IPS DF 4.7 (cell line): ENCODE measurements at regions not wholly inside any gene's neighbourhood (a gene's known extent, or its start where the extent isn't known, plus 50 kb on each side); places are given as distances from the start of the nearest gene placed in this dataset.
"Not testable (repeated sequence)": the region's sequence is repeated elsewhere in the genome, so short reads cannot be mapped to it uniquely, and the experiment has no call there.

Source experiments
- DNase-seq: peaks from one replicate; pipeline ENCODE4 v3.0.0-alpha.2; 2013; ENCODE audit warnings: low spot score; ENCODE audit errors: extremely low read depth

DNA sequence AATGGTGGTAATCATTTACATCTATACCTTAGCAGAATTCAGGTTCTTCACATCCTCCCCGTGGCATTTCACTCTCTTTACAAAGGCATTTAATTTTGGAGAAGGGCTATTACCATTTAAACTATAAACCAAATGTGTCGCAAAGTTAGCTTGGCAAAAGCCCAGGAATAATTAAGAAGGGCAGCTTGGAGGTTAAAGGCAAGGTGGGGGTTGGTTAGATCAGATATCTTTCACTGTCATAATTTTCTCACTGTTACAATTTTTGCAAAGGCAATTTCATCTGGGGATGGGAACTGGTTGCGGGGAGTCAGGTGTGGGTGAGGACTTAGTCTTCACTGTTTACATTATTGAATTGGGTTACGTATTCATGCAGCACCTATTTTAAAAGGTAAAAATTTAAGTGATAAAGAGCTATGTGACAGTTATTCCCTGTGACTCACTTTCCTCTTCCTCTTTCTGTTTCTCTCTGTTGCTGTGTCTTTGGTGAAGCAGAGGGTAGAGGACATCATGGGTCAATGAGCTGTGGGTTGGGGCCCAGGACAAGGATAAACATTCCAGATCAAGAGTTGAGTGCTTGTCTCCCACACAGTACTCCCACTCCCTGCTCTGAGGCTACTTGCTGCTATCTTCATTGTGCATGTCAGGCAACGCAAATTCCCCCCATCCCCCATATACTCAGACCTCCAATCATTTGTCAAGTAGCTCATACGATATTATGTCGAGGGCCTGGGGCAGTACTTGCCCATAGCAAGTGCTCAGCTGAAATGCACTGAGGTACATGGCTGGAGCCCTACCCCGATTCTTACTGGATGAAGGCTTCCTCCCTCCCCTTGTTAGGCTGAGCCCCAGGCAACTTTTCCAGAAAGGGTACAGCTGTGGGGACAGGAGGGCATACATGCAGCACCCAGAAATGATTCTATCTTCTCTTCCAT, 223.1 kb upstream of the MYLIP start:
- no peak for DNase-seq

GRCh38 chr6:15904651-15905376, 224.1 kb upstream of the MYLIP start:
- no peak for DNase-seq

GRCh38 chr6:15901141-15902115, 227.5 kb upstream of the MYLIP start:
- DNase-seq, result no peak

- DNase-seq, result no peak
Measured at GRCh38 chr6:15898693-15899092, 230.2 kb upstream of the MYLIP start.

- no peak for DNase-seq
Measured at GRCh38 chr6:15897063-15897876, 231.6 kb upstream of the MYLIP start.

GRCh38 chr6:15894973-15895725, 232.3 kb upstream of the DTNBP1 start:
- DNase-seq, result no peak

DNA sequence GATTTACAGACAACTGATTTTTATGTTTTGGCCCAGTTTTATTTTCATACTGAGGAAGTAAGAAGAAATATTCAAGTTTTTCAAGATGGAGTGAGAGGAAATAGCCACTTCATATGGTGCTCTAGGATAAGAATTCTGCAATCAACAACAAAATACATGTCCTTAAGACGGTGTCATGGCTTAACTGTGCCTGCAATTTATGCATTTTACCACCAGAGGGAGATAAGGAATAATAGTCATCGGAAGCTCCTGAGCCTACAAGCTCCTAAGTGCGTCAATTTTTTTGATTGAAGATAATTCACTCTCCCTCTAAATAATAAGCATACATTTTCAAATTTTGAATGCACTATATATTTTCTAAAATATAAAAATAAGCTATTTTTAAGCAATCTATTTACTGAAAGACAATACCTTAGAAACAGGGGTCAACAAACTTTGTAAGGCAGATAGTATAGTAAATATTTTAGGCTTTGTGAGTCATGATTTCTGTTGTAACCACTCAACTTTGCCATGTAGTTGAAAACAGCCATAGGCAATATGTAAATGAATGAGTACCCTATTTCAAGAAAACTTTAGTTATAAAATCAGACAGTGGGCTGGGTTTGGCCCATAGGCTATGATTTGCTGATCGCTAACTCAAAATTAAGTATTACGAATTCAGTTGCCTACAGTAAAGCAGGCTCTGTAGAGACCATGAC, 230.9 kb upstream of the DTNBP1 start:
- DNase-seq, result no peak

GRCh38 chr6:15892369-15892768, 229.5 kb upstream of the DTNBP1 start:
- no peak for DNase-seq

DNA sequence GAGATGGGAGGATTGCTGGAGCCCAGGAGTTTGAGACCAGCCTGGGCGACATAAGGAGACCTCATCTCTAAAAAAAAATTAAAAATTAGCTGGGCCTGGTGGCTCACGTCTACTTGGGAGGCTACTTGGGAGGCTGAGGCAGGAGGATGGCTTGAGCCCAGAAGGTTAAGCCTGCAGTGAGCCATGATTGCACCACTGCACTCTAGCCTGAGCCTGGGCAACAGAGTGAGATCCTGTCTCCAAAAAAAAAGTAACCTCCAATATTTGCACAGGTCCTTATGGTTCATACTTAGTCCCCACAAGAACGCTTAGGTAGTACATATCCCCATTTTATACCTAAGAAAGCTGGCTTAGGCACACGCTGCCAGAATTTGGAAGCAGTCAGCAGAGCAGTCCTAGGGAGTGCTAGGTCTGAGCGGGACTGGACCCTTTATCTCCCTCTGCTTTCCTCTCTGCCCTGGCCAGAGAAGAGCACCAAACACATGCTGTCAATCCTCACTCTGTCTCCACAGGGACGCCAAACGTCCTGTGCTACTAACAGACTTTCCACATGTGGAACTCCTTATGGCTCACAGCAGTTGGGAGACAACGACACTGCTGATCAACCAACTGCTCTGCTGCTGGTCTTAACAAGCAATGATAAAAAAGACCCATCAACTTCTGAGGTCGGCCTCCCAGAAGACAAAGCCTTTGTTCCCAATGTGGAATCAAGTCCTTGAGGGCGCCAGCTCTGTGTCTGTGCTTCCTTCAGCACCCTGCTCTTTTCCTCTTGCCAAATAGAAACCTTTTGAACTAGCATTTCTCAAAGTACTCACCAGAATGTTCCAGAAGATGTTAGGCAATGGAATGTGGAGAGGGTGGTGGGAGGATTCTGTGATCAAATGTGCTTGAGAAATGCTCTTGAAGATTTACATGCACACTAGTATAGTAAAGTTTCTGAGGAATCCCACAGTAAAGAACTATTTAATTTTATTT, 226.3 kb upstream of the DTNBP1 start:
- no peak for DNase-seq

DNA sequence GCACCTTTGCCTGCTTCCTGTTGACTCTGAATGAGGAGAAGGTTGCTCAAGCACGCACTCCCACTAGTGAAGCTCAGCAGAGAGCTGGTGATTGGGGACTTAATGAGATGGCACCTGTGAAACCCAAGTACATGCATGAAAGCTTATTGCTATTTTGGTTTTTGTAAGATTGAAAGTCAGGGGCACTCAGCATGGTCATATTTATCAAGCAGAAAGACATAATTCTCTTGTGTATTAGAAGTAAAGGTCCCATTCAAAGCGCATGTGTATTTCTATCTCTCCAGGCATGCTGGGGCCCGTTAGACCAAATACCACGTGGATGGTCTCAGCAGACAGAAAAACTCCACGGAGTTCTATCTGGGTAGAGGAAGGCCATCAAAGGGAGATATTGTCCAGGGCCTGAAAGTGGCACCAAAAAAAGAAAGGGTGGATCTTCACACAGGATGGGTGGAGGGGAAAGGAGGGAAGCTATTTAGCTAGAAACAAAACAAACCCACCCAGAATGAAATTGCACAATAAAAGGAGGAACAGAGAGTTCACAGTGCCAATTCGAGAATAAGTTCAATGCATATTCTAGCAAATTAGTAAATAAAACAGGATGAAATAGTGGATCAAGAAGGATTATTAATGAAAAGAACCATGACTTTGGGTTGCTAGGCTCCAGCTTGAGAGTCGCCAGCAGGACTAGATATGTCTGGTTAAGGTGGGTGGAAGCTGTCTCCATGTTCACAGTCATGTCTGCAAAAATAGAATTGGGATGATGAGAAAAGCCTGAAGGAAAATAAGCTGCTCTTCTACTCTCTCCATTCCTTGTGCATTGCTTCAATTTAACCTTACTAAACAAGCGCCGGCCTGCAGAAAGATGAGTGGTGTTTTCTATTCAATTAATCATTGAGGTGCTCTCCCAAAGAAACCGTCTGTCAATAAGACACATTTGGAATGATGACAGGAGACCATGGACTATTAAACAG, 224.9 kb upstream of the DTNBP1 start:
- no peak for DNase-seq

- no peak for DNase-seq
Measured at GRCh38 chr6:15885624-15886023, 222.8 kb upstream of the DTNBP1 start.

DNA sequence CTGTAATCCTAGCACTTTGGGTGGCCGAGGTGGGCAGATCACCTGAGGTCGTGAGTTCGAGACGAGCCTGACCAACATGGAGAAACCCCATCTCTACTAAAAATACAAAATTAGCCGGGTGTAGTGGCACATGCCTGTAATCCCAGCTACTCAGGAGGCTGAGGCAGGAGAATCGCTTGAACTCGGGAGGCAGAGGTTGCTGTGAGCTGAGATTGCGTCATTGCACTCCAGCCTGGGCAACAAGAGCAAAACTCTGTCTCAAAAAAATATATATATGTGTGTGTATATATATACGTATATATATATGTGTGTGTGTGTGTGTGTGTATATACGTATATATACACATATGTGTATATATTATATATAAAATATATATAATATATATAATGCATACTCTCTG, 220.8 kb upstream of the DTNBP1 start:
- DNase-seq, result not testable (repeated sequence)

- no peak for DNase-seq
Measured at GRCh38 chr6:15882915-15883314, 220.1 kb upstream of the DTNBP1 start.

- no peak for DNase-seq
Measured at GRCh38 chr6:15882345-15882744, 219.5 kb upstream of the DTNBP1 start.

GRCh38 chr6:15881150-15881549, 218.3 kb upstream of the DTNBP1 start:
- DNase-seq, result no peak

DNA sequence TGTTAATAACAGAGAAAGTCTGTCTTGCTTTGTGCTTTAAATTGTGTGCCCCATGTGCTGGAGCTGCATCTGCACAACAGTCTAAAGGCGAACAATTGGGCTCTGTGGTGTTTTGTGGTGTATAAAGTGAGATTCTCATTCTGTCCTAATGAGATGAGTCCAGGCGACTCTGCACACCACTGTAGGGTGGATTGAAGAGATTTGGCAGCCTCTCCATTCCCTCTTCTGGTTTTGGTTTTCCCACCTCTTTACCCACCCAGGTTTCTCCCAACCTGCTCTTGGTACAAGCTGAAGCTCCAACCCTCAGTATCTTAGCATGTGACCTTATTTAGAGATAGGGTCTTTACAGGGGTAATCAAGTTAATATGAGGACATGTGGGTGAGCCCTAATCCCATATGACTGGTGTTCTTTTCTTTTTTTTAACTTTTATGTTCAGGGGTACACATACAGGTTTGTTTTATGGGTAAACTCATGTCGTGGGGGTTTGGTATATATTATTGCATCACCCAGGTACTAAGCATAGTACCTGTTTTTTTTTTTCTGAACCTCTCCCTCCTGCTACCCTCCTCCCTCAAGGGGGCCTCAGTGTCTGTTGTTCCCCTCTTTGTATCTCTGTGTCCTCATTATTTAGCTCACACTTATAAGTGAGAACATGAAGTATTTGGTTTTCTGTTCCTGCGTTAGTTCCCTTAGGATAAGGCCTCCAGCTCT, 217.6 kb upstream of the DTNBP1 start:
- DNase-seq, result no peak
